ENCODE measurements at regions not wholly inside any gene's neighbourhood (a gene's known extent, or its start where the extent isn't known, plus 50 kb on each side); places are given as distances from the start of the nearest gene placed in this dataset.

DNA sequence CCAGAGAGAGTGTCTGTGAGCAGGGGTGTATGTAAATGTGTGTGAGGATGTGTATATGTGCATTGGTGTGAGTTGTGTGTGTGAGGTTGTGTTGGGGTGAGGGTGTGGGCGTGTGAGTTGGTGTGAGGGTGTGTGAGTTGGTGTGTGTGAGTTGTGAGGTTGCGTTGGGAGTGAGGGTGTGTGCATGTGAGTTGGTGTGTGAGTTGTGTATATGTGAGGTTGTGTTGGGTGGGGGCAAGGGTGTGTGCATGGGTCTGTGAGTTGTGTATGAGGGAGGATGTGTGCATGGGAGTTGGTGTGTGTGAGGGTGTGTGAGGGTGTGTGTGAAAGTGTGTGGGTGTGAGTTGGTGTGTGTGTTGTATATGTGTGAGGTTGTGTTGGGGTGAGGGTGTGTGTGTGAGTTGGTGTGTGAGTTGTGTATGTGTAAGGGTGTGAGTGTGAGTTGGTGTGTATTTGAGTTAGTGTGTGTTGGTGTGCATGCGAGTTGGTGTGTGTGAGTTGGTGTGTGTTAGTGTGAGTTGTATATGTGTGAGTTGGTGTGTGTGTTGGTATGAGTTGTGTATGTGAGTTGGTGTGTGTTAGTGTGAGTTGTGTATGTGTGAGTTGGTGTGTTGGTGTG lies 161.6 kb upstream of the IER5L start (continued):
- TF ChIP-seq, protein P1, sequence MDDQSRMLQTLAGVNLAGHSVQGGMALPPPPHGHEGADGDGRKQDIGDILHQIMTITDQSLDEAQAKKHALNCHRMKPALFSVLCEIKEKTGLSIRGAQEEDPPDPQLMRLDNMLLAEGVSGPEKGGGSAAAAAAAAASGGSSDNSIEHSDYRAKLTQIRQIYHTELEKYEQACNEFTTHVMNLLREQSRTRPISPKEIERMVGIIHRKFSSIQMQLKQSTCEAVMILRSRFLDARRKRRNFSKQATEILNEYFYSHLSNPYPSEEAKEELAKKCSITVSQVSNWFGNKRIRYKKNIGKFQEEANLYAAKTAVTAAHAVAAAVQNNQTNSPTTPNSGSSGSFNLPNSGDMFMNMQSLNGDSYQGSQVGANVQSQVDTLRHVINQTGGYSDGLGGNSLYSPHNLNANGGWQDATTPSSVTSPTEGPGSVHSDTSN (CRISPR knock-in tag; IDR thresholded peaks at IDR 0.05), result no peak
- TF ChIP-seq SP2 (tag by site-specific recombination; IDR thresholded peaks at IDR 0.05) (no peak; the same call in 1 of the 2 replicates), ZBTB20 (tag by site-specific recombination; IDR thresholded peaks at IDR 0.05) (0 out of 2 replicates have a peak, but pooled peaks have one; percentile 29), BCL11B (tag by site-specific recombination; IDR thresholded peaks at IDR 0.05; ENCODE audit: low read depth) (peak; percentile 27; the same call in 1 of the 2 replicates), ZNF621 (tag by site-specific recombination; IDR thresholded peaks at IDR 0.05) (0 out of 2 replicates have a peak, but pooled peaks have one; percentile 18), ZFHX2 (tag by site-specific recombination; conservative IDR thresholded peaks at IDR 0.05) (peak; percentile 89), ZFP3 (tag by site-specific recombination; IDR thresholded peaks at IDR 0.05; ENCODE audit: low read depth) (no peak), ZNF664 (tag by site-specific recombination; IDR thresholded peaks at IDR 0.05) (no peak), ZNF302 (tag by site-specific recombination; IDR thresholded peaks at IDR 0.05; ENCODE audit: low read depth) (no peak), ZNF211 (tag by site-specific recombination; IDR thresholded peaks at IDR 0.05; ENCODE audit: low read depth) (no peak), ZNF404 (tag by site-specific recombination; IDR thresholded peaks at IDR 0.05) (no peak), ZNF157 (tag by site-specific recombination; IDR thresholded peaks at IDR 0.05) (no peak; the same call in 1 of the 2 replicates), GLI2 (tag by site-specific recombination; IDR thresholded peaks at IDR 0.05; ENCODE audit: borderline replicate concordance, low read depth) (no peak), GFI1B (tag by site-specific recombination; IDR thresholded peaks at IDR 0.05) (no peak), ZNF623 (tag by site-specific recombination; IDR thresholded peaks at IDR 0.05) (no peak), MYNN (tag by site-specific recombination; IDR thresholded peaks at IDR 0.05; ENCODE audit: borderline replicate concordance) (no peak), ZNF274 (IDR thresholded peaks at IDR 0.05; ENCODE audit: low read length) (no peak), ZNF274 (tag by site-specific recombination; IDR thresholded peaks at IDR 0.05; ENCODE audit: borderline replicate concordance) (peak; percentile 28; the same call in 1 of the 2 replicates), WT1 (tag by site-specific recombination; IDR thresholded peaks at IDR 0.05) (no peak), ZNF777 (tag by site-specific recombination; IDR thresholded peaks at IDR 0.05; ENCODE audit: borderline replicate concordance) (no peak), ZNF561 (tag by site-specific recombination; IDR thresholded peaks at IDR 0.05; ENCODE audit: borderline replicate concordance) (no peak), ZFP69B (tag by site-specific recombination; IDR thresholded peaks at IDR 0.05) (no peak), ZNF114 (tag by site-specific recombination; IDR thresholded peaks at IDR 0.05) (peak; percentile 27; the same call in 1 of the 2 replicates), ZNF2 (tag by site-specific recombination; IDR thresholded peaks at IDR 0.05) (peak; percentile 18; the same call in 1 of the 2 replicates)
- TF ChIP-seq, protein P2, sequence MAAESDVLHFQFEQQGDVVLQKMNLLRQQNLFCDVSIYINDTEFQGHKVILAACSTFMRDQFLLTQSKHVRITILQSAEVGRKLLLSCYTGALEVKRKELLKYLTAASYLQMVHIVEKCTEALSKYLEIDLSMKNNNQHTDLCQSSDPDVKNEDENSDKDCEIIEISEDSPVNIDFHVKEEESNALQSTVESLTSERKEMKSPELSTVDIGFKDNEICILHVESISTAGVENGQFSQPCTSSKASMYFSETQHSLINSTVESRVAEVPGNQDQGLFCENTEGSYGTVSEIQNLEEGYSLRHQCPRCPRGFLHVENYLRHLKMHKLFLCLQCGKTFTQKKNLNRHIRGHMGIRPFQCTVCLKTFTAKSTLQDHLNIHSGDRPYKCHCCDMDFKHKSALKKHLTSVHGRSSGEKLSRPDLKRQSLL (tag by site-specific recombination; IDR thresholded peaks at IDR 0.05), result no peak
- TF ChIP-seq, protein P3, sequence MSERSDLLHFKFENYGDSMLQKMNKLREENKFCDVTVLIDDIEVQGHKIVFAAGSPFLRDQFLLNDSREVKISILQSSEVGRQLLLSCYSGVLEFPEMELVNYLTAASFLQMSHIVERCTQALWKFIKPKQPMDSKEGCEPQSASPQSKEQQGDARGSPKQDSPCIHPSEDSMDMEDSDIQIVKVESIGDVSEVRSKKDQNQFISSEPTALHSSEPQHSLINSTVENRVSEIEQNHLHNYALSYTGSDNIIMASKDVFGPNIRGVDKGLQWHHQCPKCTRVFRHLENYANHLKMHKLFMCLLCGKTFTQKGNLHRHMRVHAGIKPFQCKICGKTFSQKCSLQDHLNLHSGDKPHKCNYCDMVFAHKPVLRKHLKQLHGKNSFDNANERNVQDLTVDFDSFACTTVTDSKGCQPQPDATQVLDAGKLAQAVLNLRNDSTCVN (tag by site-specific recombination; optimal IDR thresholded peaks at IDR 0.05), result peak; percentile 3
- TF ChIP-seq, protein P4, sequence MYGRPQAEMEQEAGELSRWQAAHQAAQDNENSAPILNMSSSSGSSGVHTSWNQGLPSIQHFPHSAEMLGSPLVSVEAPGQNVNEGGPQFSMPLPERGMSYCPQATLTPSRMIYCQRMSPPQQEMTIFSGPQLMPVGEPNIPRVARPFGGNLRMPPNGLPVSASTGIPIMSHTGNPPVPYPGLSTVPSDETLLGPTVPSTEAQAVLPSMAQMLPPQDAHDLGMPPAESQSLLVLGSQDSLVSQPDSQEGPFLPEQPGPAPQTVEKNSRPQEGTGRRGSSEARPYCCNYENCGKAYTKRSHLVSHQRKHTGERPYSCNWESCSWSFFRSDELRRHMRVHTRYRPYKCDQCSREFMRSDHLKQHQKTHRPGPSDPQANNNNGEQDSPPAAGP (tag by site-specific recombination; IDR thresholded peaks at IDR 0.05), result no peak
- TF ChIP-seq, protein P5, sequence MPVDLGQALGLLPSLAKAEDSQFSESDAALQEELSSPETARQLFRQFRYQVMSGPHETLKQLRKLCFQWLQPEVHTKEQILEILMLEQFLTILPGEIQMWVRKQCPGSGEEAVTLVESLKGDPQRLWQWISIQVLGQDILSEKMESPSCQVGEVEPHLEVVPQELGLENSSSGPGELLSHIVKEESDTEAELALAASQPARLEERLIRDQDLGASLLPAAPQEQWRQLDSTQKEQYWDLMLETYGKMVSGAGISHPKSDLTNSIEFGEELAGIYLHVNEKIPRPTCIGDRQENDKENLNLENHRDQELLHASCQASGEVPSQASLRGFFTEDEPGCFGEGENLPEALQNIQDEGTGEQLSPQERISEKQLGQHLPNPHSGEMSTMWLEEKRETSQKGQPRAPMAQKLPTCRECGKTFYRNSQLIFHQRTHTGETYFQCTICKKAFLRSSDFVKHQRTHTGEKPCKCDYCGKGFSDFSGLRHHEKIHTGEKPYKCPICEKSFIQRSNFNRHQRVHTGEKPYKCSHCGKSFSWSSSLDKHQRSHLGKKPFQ (tag by site-specific recombination; IDR thresholded peaks at IDR 0.05), result peak; percentile 96
- TF ChIP-seq, protein P6, sequence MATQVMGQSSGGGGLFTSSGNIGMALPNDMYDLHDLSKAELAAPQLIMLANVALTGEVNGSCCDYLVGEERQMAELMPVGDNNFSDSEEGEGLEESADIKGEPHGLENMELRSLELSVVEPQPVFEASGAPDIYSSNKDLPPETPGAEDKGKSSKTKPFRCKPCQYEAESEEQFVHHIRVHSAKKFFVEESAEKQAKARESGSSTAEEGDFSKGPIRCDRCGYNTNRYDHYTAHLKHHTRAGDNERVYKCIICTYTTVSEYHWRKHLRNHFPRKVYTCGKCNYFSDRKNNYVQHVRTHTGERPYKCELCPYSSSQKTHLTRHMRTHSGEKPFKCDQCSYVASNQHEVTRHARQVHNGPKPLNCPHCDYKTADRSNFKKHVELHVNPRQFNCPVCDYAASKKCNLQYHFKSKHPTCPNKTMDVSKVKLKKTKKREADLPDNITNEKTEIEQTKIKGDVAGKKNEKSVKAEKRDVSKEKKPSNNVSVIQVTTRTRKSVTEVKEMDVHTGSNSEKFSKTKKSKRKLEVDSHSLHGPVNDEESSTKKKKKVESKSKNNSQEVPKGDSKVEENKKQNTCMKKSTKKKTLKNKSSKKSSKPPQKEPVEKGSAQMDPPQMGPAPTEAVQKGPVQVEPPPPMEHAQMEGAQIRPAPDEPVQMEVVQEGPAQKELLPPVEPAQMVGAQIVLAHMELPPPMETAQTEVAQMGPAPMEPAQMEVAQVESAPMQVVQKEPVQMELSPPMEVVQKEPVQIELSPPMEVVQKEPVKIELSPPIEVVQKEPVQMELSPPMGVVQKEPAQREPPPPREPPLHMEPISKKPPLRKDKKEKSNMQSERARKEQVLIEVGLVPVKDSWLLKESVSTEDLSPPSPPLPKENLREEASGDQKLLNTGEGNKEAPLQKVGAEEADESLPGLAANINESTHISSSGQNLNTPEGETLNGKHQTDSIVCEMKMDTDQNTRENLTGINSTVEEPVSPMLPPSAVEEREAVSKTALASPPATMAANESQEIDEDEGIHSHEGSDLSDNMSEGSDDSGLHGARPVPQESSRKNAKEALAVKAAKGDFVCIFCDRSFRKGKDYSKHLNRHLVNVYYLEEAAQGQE (tag by site-specific recombination; IDR thresholded peaks at IDR 0.05), result no peak
